NCI-H748 treated with DMSO at 0.1 percent for 48 hours (cell line): ENCODE measurements at regions not wholly inside any gene's neighbourhood (a gene's known extent, or its start where the extent isn't known, plus 50 kb on each side); places are given as distances from the start of the nearest gene placed in this dataset.

Experiments used
- DNase-seq: peaks from one replicate; lab custom pipeline; 2025; lab: John Stamatoyannopoulos, UW

DNA sequence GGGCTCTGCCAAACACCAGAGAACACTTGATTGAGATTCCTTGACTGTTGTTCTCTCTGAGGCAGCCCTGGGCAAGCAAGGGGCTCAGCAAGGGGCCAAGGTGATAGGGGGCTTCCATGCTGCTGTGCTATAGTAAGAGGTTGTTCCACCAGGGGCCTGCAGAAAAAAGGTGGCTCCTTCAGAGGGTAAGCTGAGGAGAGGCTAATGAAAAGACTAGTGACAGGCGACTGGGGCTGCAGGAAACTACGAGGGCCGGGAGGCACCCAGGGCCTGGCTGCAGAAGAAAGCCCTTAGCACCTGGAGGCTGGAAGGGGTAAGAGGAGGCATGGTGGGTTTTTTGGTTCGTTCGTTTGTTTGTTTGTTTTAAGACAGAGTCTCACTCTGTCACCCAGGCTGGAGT lies 88.0 kb upstream of the CTNNA1 start:
- no peak for DNase-seq

DNA sequence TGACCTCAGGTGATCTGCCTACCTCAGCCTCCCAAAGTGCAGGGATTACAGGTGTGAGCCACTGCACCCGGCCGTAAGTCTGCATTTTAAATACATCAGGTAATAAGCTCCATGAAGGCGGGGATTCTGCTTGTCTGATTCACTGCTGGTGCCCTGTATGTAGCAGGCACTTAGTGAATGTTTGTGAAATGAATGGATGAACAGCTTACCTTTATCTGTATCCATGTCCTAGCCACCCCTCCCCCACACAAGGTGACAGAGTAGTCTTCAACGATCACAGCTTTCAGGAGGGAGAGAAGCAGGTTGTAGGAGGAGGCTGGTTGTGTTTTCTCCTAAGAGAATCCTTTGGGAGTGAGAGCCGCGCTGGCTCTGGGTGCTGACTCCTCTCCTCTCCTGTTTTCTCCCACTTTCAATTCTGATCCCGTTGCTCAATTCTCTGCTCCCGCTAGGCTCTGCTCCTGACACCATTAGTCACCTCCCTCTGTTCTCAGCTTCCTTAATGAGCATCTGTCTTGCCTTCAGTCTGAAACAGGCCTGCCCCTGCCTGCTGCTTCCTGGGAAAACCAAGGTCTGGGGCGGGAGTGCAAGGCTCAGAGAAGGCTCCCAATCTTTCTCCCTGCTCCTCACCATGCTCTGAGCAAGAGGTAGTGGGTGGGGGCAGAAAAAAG lies 88.8 kb upstream of the CTNNA1 start:
- DNase-seq = no peak

DNA sequence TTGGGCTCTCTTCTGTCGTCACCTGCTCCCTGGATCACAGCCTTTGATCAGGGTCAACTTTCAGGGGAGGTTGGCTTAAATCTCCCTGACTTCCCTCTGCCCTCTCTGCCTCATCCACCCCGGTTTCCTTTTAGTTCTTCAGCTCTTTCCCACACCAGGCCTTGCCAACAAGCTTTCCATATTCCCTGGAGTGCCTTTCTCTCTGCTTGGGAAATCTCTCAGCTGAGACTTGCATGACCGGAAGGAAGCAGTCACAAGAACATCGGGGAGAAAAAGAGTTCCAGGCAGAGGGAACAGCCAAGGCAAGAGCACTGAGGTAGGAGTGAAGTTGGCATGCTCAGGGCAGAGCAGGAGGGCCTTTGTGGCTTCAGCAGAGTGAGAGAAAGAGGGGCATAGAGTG lies 88.4 kb upstream of the HSPA9 start:
- DNase-seq = no peak

- no peak for DNase-seq
These were observed 87.8 kb upstream of the HSPA9 start for GRCh38 chr5:138663009-138663408.

DNA sequence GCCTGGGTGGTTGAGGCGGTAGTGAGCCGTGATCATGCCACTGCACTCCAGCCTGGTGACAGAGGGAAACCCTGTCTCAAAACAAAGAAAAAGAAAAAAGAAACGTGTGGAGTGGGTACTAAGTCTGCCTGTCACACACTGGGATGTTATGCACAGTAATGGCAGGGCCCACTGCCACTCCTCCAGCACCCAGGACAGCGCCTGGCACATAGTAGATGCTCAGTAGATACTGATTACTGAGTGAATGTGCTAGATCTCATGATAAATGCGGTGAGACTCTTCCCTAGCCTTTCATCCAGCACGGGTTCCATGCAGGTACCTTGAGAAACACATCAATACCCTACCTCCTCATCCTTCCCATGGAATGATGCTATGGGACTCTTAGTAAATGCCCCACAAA lies 87.4 kb upstream of the HSPA9 start:
- no peak for DNase-seq

- no peak for DNase-seq
These were observed 86.8 kb upstream of the HSPA9 start for GRCh38 chr5:138661991-138662434.

DNA sequence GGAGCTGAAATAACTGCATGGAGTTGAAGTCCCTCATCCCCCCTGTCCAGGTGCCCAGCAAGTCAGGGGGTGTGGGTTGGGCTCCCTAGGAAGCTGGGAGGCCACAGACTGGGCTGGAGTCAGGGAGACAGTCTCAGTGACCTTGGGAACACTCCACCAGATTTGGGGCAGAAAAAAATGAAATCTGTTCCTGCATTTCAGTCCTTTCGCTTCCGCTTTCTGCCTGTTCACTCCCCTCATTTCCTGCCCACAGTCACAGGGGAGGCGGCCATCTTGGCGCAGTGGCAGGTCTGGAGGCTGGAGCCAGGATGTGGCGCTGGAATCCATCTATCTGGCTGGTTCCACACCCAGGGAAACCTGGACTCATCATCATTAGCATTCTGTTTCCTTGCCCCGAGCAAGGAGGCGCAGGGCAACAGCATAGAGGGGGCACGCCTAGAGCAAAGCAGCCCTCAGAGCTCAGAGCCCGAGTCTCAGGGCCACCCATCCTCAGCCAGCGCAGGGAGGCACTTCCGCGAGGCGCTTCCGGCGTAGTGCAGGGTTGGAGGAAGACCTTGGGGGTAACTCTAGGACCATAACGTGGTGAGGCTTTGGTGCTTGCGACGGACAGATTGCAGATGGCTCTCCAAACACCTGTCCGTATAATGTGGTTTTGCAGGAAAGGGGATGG lies 86.2 kb upstream of the HSPA9 start:
- no peak for DNase-seq

DNA sequence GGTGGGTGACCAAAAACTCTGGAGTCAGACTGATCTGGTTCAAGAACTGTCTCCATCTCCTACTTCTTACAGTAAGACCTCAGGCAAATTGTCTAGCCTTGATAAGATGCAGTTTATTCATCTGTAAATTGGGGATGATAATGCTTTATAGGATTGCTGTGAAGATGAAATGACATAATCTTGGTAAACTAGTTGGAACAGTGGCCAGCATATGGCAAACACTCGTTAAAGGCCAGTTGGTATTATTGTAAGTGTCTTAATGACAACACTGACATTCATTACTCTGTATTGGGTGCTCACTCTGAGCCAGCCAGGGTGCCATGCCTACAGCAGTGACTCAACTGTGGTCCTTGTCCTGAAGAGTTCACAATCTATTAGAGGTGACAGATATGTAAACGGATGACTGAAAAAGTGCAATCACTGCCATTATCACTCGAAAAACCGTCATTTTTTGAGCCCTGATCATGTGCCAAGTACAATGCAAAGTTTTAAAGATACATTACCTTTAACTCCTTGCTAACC lies 84.9 kb upstream of the HSPA9 start:
- no peak for DNase-seq

- no peak for DNase-seq
These were observed 84.4 kb upstream of the HSPA9 start for GRCh38 chr5:138659561-138659960.

- DNase-seq = no peak
These were observed 83.9 kb upstream of the HSPA9 start for GRCh38 chr5:138659121-138659520.

- no peak for DNase-seq
These were observed 83.5 kb upstream of the HSPA9 start for GRCh38 chr5:138658676-138659075.

DNA sequence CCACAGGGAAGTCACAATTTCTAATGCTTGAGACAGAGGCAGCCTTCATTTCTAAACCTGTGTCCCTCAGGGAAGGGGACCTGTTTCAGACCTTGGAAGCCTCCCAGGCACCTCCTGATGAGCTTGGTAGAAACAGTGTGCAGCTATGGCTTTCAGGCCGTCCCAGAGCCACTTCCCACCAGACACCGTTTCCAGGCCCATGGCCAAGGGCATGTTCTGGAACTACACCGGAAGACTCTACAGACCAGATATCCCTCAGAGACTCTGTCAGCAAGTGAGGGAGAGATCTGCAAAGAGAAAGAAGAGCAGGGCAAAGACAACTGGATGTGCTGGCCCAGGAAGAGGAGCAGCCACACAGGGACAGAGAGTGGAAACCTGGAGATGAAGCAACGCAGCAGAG lies 82.2 kb upstream of the HSPA9 start:
- DNase-seq = no peak

DNA sequence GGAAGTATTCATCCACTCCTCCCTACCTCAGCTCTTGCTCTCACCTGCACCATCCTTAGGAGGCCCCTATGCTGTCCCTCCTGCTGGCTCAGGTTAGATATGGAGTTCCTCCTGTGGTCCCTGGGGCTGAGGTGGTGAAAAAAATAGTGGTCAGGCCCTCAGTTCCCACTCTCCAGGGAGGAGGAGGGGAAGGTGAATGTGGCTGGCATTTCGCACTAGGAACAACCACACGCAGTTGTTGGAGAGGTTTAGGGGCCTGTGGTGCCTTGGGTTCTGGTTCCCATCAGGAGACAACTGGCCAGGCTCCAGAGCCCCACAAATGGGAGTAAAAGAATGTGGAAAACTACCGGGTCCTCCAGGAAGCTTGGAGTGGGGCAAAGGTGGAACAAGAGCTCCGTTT lies 81.7 kb upstream of the HSPA9 start:
- DNase-seq = no peak

DNA sequence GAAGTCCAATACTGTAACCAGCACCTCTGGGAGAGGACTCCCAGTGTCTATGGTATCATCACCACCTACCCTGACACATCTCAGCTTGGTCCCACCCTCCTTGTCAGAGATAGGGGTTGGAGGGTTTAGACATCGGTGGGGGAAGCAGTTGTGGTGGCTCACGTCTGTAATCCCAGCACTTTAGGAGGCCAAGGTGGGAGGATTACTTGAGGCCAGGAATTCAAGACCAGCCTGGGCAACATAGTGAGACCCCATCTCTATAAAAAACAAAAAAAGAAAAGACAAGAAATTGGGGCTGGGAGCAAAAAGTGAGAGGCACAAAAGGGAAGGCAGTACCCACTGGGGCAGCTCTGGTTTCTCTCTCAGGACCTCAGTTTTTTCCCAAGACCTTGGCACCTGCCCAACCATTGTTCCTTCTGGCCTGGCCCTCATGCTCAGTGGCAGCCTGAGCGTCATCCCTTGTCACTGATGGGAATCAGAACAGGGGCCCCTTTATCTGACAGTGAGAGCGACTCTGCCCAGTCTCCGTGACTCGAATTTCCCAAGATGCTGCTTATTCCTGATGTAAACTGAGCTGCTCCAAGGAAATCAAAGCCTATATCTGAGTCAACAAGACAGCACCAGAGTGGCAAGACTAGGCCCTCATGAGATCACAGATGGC lies 80.5 kb upstream of the HSPA9 start:
- DNase-seq = no peak

DNA sequence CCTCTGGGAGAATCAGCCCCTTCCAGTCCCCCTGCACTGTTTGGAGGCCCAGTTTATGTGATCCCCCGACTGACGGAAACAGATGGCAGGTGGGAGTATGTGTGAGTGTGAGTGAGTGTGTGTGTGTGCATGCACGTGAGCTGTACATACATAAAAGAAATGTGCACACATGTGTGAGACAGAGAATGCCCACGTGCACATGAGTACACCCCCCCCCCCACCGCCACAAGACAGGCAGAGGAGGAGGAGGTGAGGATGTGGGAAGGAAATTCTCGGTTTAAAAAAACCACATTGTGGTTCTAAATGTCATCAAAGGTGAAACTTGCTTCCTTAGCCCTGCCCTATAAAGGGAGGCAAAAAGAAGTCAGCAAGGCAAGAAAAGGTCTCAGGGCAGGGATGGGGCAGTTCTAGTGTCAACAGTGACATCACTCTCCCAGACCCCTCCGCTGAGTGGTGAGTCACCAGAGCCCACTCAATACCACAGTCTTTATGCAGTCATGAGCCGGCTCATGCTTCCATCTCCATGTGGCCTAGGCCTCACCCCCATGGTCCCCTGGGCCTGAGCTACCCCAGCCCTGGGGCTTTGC lies 79.2 kb upstream of the HSPA9 start:
- DNase-seq = no peak

- no peak for DNase-seq
These were observed 78.3 kb upstream of the HSPA9 start for GRCh38 chr5:138653502-138653901.

- no peak for DNase-seq
These were observed 76.5 kb upstream of the HSPA9 start for GRCh38 chr5:138651767-138652117.

DNA sequence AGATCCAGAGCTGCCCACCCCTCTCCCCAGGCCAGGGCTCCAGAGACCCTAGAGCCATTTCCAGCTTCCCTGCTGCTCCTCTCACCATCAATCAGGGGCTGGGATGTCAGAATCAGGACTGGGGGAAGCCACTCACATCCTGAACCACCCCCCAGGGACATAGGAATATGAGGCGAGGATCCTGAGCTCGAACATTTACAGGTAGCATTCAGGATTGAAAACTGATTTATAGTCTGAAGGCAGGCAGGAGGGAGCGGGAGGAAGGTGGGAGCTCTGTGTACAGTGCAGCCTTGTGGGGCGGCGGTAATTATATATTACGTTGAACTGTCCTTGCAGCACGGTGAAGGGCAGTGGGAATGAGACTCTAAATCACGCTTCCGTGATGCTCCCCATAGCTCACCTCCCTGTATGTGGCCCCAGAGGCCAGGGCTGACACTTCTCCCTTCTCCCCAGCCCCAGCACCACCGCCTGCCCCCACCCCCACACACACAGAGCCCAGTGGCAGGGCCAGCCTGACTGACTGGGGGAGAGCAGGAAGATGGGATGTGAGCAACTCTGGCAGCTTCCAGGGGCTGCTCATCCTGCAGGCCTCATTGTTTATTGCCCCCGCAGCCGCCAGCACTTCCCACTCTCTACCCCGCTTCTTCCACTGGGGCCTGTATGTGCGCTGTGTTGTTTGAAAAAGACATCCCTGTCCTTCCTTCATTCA lies 76.0 kb upstream of the HSPA9 start:
- no peak for DNase-seq

DNA sequence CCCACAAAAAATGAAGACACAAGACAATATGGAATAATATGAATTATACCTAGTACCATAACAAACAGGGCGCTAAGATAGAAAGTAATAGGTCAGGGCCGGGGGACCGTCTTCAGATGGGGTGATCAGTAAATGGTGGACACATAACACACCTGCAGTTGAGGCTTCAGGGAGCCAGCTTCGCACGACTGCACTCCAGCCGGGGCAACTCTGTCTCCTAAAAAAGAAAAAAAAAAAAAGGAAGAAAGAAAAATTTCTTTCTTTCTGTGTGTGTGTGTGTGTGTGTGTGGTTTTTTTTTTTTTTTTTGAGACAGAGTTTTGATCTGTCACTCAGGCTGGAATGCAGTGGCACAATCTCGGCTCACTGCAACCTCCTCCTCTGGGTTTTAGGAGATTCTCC lies 75.0 kb upstream of the HSPA9 start:
- DNase-seq = no peak

DNA sequence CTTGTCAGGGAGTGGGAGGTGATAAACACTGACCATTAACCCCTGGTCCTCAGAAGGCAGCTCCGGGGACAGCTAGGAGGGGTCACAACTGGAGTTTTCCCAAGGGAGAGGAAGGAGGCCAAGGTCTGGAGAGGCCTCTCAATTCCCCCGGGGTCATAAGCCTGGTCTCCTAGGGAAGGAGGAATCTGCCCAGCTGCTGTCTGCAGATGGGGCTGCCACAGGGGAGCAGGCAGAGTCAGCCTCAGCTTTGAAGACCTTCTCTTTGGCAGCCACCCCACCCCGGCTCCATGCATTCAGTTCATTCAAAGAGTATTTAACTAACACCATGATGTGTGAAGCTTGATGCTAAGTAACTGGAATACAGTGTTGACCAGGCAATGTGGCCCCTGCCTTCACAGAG lies 74.6 kb upstream of the HSPA9 start:
- no peak for DNase-seq

DNA sequence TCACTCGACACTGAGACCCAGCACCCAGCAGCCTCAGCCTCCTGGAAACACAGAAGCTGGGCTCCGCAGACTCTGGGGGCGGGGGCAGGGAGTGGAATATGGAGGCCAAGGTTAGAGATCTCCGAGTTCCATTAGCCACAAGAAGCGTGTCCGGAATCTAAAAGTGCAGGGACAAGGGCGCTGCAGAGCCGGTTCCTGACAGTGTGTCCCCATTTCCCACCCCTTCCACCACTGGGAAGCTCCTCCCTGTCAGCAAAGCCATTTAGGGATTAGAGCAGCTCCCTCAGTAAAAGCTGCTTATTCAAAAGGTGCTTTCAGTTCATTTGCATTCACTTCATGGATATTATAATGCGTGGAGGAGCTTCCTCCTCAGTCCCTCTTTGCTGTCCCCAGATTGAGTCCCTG lies 74.1 kb upstream of the HSPA9 start:
- DNase-seq = no peak

DNA sequence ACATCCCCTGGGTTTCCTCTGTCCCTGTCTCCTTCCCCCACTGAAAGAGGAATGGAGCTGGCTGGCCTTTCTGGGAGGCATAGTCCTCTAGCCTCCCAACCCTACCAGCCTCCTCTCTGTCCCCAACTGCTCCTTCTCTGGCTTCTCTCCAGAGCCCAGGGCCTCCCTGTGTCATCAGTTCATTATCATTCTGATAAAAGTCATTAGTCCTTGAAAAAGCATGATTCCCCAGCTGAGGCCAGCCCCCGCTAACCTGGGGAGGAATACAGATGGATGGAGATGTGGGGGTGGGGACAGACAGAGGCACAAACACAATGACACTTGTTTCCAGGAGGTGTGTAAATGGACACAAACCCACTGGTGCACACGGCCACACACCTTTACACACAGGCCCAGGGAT lies 73.6 kb upstream of the HSPA9 start:
- no peak for DNase-seq
